ENCODE measurements at regions not wholly inside any gene's neighbourhood (a gene's known extent, or its start where the extent isn't known, plus 50 kb on each side); places are given as distances from the start of the nearest gene placed in this dataset.

GRCh38 chr11:122346006-122346405 is 230.0 kb upstream of the BLID start:
- no peak for DNase-seq (ENCODE audit: low spot score)

GRCh38 chr11:122345586-122345985 is 229.6 kb upstream of the BLID start:
- DNase-seq (ENCODE audit: low spot score): no peak

GRCh38 chr11:122344215-122344614 is 228.2 kb upstream of the BLID start:
- no peak for DNase-seq (ENCODE audit: low spot score)

- DNase-seq (ENCODE audit: low spot score): no peak
These were observed 227.2 kb upstream of the BLID start for GRCh38 chr11:122343210-122343609.

GRCh38 chr11:122342089-122342744 is 226.2 kb upstream of the BLID start:
- DNase-seq (ENCODE audit: low spot score): no peak

- DNase-seq (ENCODE audit: low spot score): no peak
These were observed 225.5 kb upstream of the BLID start for GRCh38 chr11:122341477-122341876.

- DNase-seq (ENCODE audit: low spot score): no peak
These were observed 224.7 kb upstream of the BLID start for GRCh38 chr11:122340607-122341290.

GRCh38 chr11:122339436-122340060 is 223.5 kb upstream of the BLID start:
- no peak for DNase-seq (ENCODE audit: low spot score)

GRCh38 chr11:122337704-122338103 is 221.7 kb upstream of the BLID start:
- DNase-seq (ENCODE audit: low spot score): no peak

GRCh38 chr11:122337241-122337640 is 221.2 kb upstream of the BLID start:
- no peak for DNase-seq (ENCODE audit: low spot score)

GRCh38 chr11:122336706-122337105 is 220.7 kb upstream of the BLID start:
- no peak for DNase-seq (ENCODE audit: low spot score)

- no peak for DNase-seq (ENCODE audit: low spot score)
These were observed 218.7 kb upstream of the BLID start for GRCh38 chr11:122334546-122335339.

GRCh38 chr11:122333467-122333866 is 217.5 kb upstream of the BLID start:
- DNase-seq (ENCODE audit: low spot score): no peak

- DNase-seq (ENCODE audit: low spot score): no peak
These were observed 215.1 kb upstream of the BLID start for GRCh38 chr11:122331079-122331478.

GRCh38 chr11:122330279-122330965 is 214.4 kb upstream of the BLID start:
- DNase-seq (ENCODE audit: low spot score): no peak

- DNase-seq (ENCODE audit: low spot score): no peak
These were observed 211.5 kb upstream of the BLID start for GRCh38 chr11:122327528-122327927.

- DNase-seq (ENCODE audit: low spot score): no peak
These were observed 207.9 kb upstream of the BLID start for GRCh38 chr11:122323754-122324421.

GRCh38 chr11:122322329-122322728 is 206.3 kb upstream of the BLID start:
- DNase-seq (ENCODE audit: low spot score): no peak

- no peak for DNase-seq (ENCODE audit: low spot score)
These were observed 204.7 kb upstream of the BLID start for GRCh38 chr11:122320671-122321070.

- no peak for DNase-seq (ENCODE audit: low spot score)
These were observed 203.9 kb upstream of the BLID start for GRCh38 chr11:122319691-122320620.
